Neural progenitor cell (in vitro differentiated cells): ENCODE measurements at regions not wholly inside any gene's neighbourhood (a gene's known extent, or its start where the extent isn't known, plus 50 kb on each side); places are given as distances from the start of the nearest gene placed in this dataset.

Source experiments
- DNase-seq: peaks from one replicate; pipeline ENCODE4 v3.0.0-alpha.2; 2016; ENCODE audit warnings: low spot score
- H2AFZ ChIP-seq: fragments of 200-600 bp; sonication (generic); replicated peaks from 2 replicates; pipeline ENCODE4 v1.6.1; 2016; ENCODE audit warnings: antibody characterized with exemption
- H3F3A ChIP-seq: fragments of 200-600 bp; sonication (generic); 2 replicates; pipeline ENCODE4 v1.6.1; 2016; ENCODE audit warnings: antibody characterized with exemption, low read depth
- H3K27ac ChIP-seq: fragments of 200-600 bp; sonication (generic); 2 replicates; pipeline ENCODE4 v1.5.1; 2016; ENCODE audit warnings: mild to moderate bottlenecking
- H3K27me3 ChIP-seq: fragments of 200-600 bp; sonication (generic); 2 replicates; pipeline ENCODE4 v1.6.1; 2016; ENCODE audit warnings: mild to moderate bottlenecking, moderate library complexity
- H3K36me3 ChIP-seq: fragments of 200-600 bp; sonication (generic); 2 replicates; pipeline ENCODE4 v1.5.1; 2016
- H3K4me1 ChIP-seq: fragments of 200-600 bp; sonication (generic); 2 replicates; pipeline ENCODE4 v1.6.1; 2016; ENCODE audit warnings: mixed run types
- H3K4me2 ChIP-seq: fragments of 200-600 bp; sonication (generic); 2 replicates; pipeline ENCODE4 v1.6.1; 2016
- H3K4me3 ChIP-seq: fragments of 200-600 bp; sonication (generic); 2 replicates; pipeline ENCODE4 v1.5.1; 2016
- H3K79me2 ChIP-seq: fragments of 200-600 bp; sonication (generic); 2 replicates; pipeline ENCODE4 v1.6.1; 2016; ENCODE audit warnings: low read depth
- H3K9ac ChIP-seq: fragments of 200-600 bp; sonication (generic); 2 replicates; pipeline ENCODE4 v1.6.1; 2016
- H3K9me3 ChIP-seq: fragments of 200-600 bp; sonication (generic); 2 replicates; pipeline ENCODE4 v1.5.1; 2016; ENCODE audit warnings: low read depth
- H4K20me1 ChIP-seq: fragments of 200-600 bp; sonication (generic); 2 replicates; pipeline ENCODE4 v1.6.1; 2016; ENCODE audit warnings: low read depth
- H3K27ac Mint-ChIP-seq: 3 replicates; pipeline ENCODE4 v1.8.0; 2021; ENCODE audit warnings: mixed read lengths
- H3K27me3 Mint-ChIP-seq: 2 replicates; pipeline ENCODE4 v1.8.0; 2022; ENCODE audit warnings: low read depth, mild to moderate bottlenecking, inconsistent platforms, moderate library complexity, mixed read lengths; ENCODE audit not compliant: insufficient read depth
- H3K36me3 Mint-ChIP-seq: 3 replicates; pipeline ENCODE4 v1.8.0; 2021; ENCODE audit warnings: mixed read lengths
- H3K4me1 Mint-ChIP-seq: 3 replicates; pipeline ENCODE4 v1.8.0; 2021; ENCODE audit warnings: mixed read lengths
- H3K4me3 Mint-ChIP-seq: 3 replicates; pipeline ENCODE4 v1.8.0; 2021; ENCODE audit warnings: mild to moderate bottlenecking, moderate library complexity, mixed read lengths
- H3K9me3 Mint-ChIP-seq: 3 replicates; pipeline ENCODE4 v1.8.0; 2020; ENCODE audit warnings: mixed read lengths
- CTCF ChIP-seq: fragments of 200-600 bp; sonication (generic); IDR thresholded peaks from 2 replicates; pipeline ENCODE4 v1.5.1; 2017; ENCODE audit warnings: antibody characterized with exemption, mild to moderate bottlenecking
- EZH2 ChIP-seq: fragments of 200-600 bp; sonication (generic); IDR thresholded peaks from 2 replicates; pipeline ENCODE4 v1.6.1; 2017; ENCODE audit warnings: antibody characterized with exemption, mild to moderate bottlenecking, moderate library complexity
- EZH2phosphoT487 ChIP-seq: fragments of 200-600 bp; sonication (generic); IDR thresholded peaks from 2 replicates; pipeline ENCODE4 v1.6.1; 2017; ENCODE audit warnings: antibody characterized with exemption

- H3K27ac Mint-ChIP-seq: no peak overlapping the region
- no peaks in the 10 kb centered on the region for H3K79me2 ChIP-seq
- H3K9ac ChIP-seq: no peak overlapping the region
- TF ChIP-seq CTCF (no peak), EZH2phosphoT487 (no peak), EZH2 (no peak)
- H3K36me3 ChIP-seq: no peaks in the 10 kb centered on the region
- no peak overlapping the region for H3K27ac ChIP-seq
- H3K4me1 Mint-ChIP-seq: no peaks in the 10 kb centered on the region
- H3K9me3 Mint-ChIP-seq: no peaks in the 10 kb centered on the region
- no peak for DNase-seq
- no peaks in the 10 kb centered on the region for H3K4me1 ChIP-seq
- no peak overlapping the region for H3K4me3 Mint-ChIP-seq
- no peaks in the 10 kb centered on the region for H3K27me3 ChIP-seq
- no peaks in the 10 kb centered on the region for H3K27me3 Mint-ChIP-seq
- H3K4me2 ChIP-seq: no peak overlapping the region
- H2AFZ ChIP-seq: no peak overlapping the region
- no peaks in the 10 kb centered on the region for H4K20me1 ChIP-seq
- H3K9me3 ChIP-seq: no peaks in the 10 kb centered on the region
- no peak overlapping the region for H3K4me3 ChIP-seq
- no peaks in the 10 kb centered on the region for H3F3A ChIP-seq
- no peaks in the 10 kb centered on the region for H3K36me3 Mint-ChIP-seq
Measured at GRCh38 chr4:133943081-133943480, 258.5 kb downstream of the PABPC4L start.

- Mint-ChIP-seq H3K27me3 (no peaks in the 10 kb centered on the region), H3K4me1 (no peaks in the 10 kb centered on the region), H3K9me3 (no peaks in the 10 kb centered on the region), H3K27ac (no peak overlapping the region), H3K36me3 (no peaks in the 10 kb centered on the region), H3K4me3 (no peak overlapping the region)
- Histone ChIP-seq H3K4me1 (no peaks in the 10 kb centered on the region), H3K36me3 (no peaks in the 10 kb centered on the region), H3K4me3 (no peak overlapping the region), H3K27me3 (no peaks in the 10 kb centered on the region), H2AFZ (no peak overlapping the region), H3K4me2 (no peak overlapping the region), H3K9ac (no peak overlapping the region), H4K20me1 (no peaks in the 10 kb centered on the region), H3F3A (no peaks in the 10 kb centered on the region), H3K9me3 (no peaks in the 10 kb centered on the region), H3K79me2 (no peaks in the 10 kb centered on the region), H3K27ac (no peak overlapping the region)
- TF ChIP-seq EZH2: no peak
- no peak for TF ChIP-seq EZH2phosphoT487
- TF ChIP-seq CTCF: no peak
- no peak for DNase-seq
Measured at GRCh38 chr4:133938061-133938460, 263.5 kb downstream of the PABPC4L start.

GRCh38 chr4:133929531-133930239 lies 271.9 kb downstream of the PABPC4L start:
- TF ChIP-seq EZH2phosphoT487: no peak
- TF ChIP-seq EZH2: no peak
- TF ChIP-seq CTCF: no peak
- no peaks in the 10 kb centered on the region for H3K27me3 Mint-ChIP-seq
- Histone ChIP-seq H3K4me1 (no peaks in the 10 kb centered on the region), H3K9me3 (no peaks in the 10 kb centered on the region), H3K36me3 (no peaks in the 10 kb centered on the region), H3K27me3 (no peaks in the 10 kb centered on the region), H3K27ac (no peak overlapping the region), H4K20me1 (no peaks in the 10 kb centered on the region), H3K79me2 (no peaks in the 10 kb centered on the region), H3K9ac (no peak overlapping the region), H3F3A (no peaks in the 10 kb centered on the region), H3K4me3 (no peak overlapping the region), H3K4me2 (no peak overlapping the region), H2AFZ (no peak overlapping the region)
- DNase-seq: no peak
- no peak overlapping the region for H3K4me3 Mint-ChIP-seq
- no peaks in the 10 kb centered on the region for H3K4me1 Mint-ChIP-seq
- H3K9me3 Mint-ChIP-seq: no peaks in the 10 kb centered on the region
- no peak overlapping the region for H3K27ac Mint-ChIP-seq
- H3K36me3 Mint-ChIP-seq: no peaks in the 10 kb centered on the region
